ENCODE measurements at regions not wholly inside any gene's neighbourhood (a gene's known extent, or its start where the extent isn't known, plus 50 kb on each side); places are given as distances from the start of the nearest gene placed in this dataset.

- TF ChIP-seq EP300 (IDR thresholded peaks at IDR 0.05) (no peak), CTCF (IDR thresholded peaks at IDR 0.05) (no peak), POLR2A (IDR thresholded peaks at IDR 0.05) (no peak), POLR2AphosphoS5 (IDR thresholded peaks at IDR 0.05) (no peak)
Observed at GRCh38 chr2:228838819-228839218, 432.3 kb downstream of the PID1 start.

Measured in sigmoid colon (tissue), 4 donors.